Endothelial cell of umbilical vein (primary cell): ENCODE measurements at regions not wholly inside any gene's neighbourhood (a gene's known extent, or its start where the extent isn't known, plus 50 kb on each side); places are given as distances from the start of the nearest gene placed in this dataset.

Experiments
- BruUV-seq: library from RNA; stranded (reverse); fragments of 400-500 nt; replicated peaks from 2 replicates; lab custom pipeline; 2021; lab: Mats Ljungman, UMichigan
- CTCF ChIA-PET: fragments of 300-600, 350-600 bp; sonication (Branson Sonifier 250); formaldehyde crosslinking; loops from one replicate; lab custom pipeline; 2021; ENCODE audit warnings: antibody characterized with exemption, inconsistent platforms; lab: Charles Lee
- POLR2A ChIA-PET: fragments of 300-600, 350-600 bp; sonication (Branson Sonifier 250); formaldehyde crosslinking; loops from one replicate; lab custom pipeline; 2021; ENCODE audit warnings: antibody characterized with exemption, inconsistent platforms; lab: Charles Lee
- DNase-seq: peaks from one replicate; pipeline ENCODE4 v3.0.0-alpha.2; 2011; ENCODE audit warnings: low read depth, low spot score
- FAIRE-seq: peaks from 2 replicates; lab custom pipeline; 2011; peaks lifted over from hg19 to GRCh38; lab: Jason Lieb, UNC
- H2AFZ ChIP-seq: 2 replicates; pipeline ENCODE4 v1.6.0; 2012; ENCODE audit warnings: low read depth, low read length, control low read depth, inconsistent platforms
- H3K27ac ChIP-seq: 2 replicates; pipeline ENCODE4 v1.5.1; 2011; ENCODE audit warnings: low read depth, mild to moderate bottlenecking, control low read depth, low read length, moderate library complexity; ENCODE audit not compliant: insufficient read depth
- H3K27me3 ChIP-seq, 2 experiments: 2 replicates each; pipeline versions ENCODE4 v1.6.0 to v1.6.1; 2011; ENCODE audit warnings: low read length in 2 of 2, mixed read lengths in 1 of 2; ENCODE audit not compliant: control insufficient read depth in 2 of 2, insufficient read depth in 2 of 2
- H3K36me3 ChIP-seq, 2 experiments: 2 replicates in 1 of 2; 3 replicates in 1 of 2; pipeline ENCODE4 v1.5.1; 2011; ENCODE audit warnings: low read length in 2 of 2, mild to moderate bottlenecking in 1 of 2, moderate library complexity in 1 of 2; ENCODE audit not compliant: control insufficient read depth in 2 of 2, insufficient read depth in 2 of 2; ENCODE audit errors: extremely low read depth in 1 of 2
- H3K4me1 ChIP-seq: 3 replicates; pipeline ENCODE4 v1.5.1; 2011; ENCODE audit warnings: mild to moderate bottlenecking, low read length; ENCODE audit not compliant: control insufficient read depth, insufficient read depth; ENCODE audit errors: extremely low read depth
- H3K4me2 ChIP-seq: 2 replicates; pipeline ENCODE4 v1.6.1; 2011; ENCODE audit warnings: low read length, control low read depth, mixed read lengths; ENCODE audit not compliant: insufficient read depth
- H3K4me3 ChIP-seq, 3 experiments: fragments of 200-600 bp in 1 of 3; sonication (generic), shearing (Covaris generic) in 1 of 3; replicated peaks in 1 of 3; 2 replicates each; pipeline ENCODE4 v1.5.1; 2011 to 2016; ENCODE audit warnings: control low read depth in 3 of 3, low read length in 3 of 3, mild to moderate bottlenecking in 2 of 3, inconsistent platforms in 1 of 3, low read depth in 1 of 3, moderate library complexity in 1 of 3; ENCODE audit not compliant: insufficient read depth in 1 of 3
- H3K79me2 ChIP-seq: 2 replicates; pipeline ENCODE4 v1.6.0; 2012; ENCODE audit warnings: low read length, inconsistent platforms; ENCODE audit not compliant: control insufficient read depth, insufficient read depth
- H3K9ac ChIP-seq: replicated peaks from 2 replicates; pipeline ENCODE3; 2011; ENCODE audit warnings: low read length, control low read depth; ENCODE audit not compliant: insufficient read depth; ENCODE audit errors: extremely low read depth
- H3K9me1 ChIP-seq: replicated peaks from 3 replicates; pipeline ENCODE4 v1.6.0; 2011; ENCODE audit warnings: mild to moderate bottlenecking, low read length; ENCODE audit not compliant: control insufficient read depth, insufficient read depth; ENCODE audit errors: extremely low read depth
- H3K9me3 ChIP-seq: replicated peaks from 2 replicates; pipeline ENCODE4 v1.5.1; 2012; ENCODE audit warnings: low read length, inconsistent platforms; ENCODE audit not compliant: control insufficient read depth, insufficient read depth
- H4K20me1 ChIP-seq: replicated peaks from 2 replicates; pipeline ENCODE3; 2011; ENCODE audit warnings: mild to moderate bottlenecking, low read length; ENCODE audit not compliant: control insufficient read depth, insufficient read depth; ENCODE audit errors: extremely low read depth
- EZH2 ChIP-seq: IDR thresholded peaks from 2 replicates; pipeline ENCODE4 v1.6.1; 2012; ENCODE audit warnings: borderline replicate concordance, low read depth, mild to moderate bottlenecking, moderate library complexity, low read length, inconsistent platforms; ENCODE audit not compliant: severe bottlenecking
- FOS ChIP-seq: IDR thresholded peaks from 2 replicates; pipeline ENCODE4 v1.6.1; 2011; ENCODE audit warnings: mild to moderate bottlenecking, low read length, moderate library complexity, borderline replicate concordance; ENCODE audit not compliant: insufficient read depth
- GATA2 ChIP-seq: IDR thresholded peaks from 2 replicates; pipeline ENCODE4 v1.7.0; 2011; ENCODE audit warnings: low read depth, mild to moderate bottlenecking, moderate library complexity, mixed read lengths, low read length; ENCODE audit not compliant: insufficient read length, insufficient read depth
- JUN ChIP-seq: IDR thresholded peaks from 2 replicates; pipeline ENCODE4 v1.6.1; 2011; ENCODE audit warnings: borderline replicate concordance, low read depth; ENCODE audit not compliant: insufficient read length, insufficient read depth
- MAX ChIP-seq: IDR thresholded peaks from 2 replicates; pipeline ENCODE4 v1.6.1; 2011; ENCODE audit not compliant: insufficient read depth, insufficient read length
- MYC ChIP-seq: IDR thresholded peaks from one replicate; pipeline ENCODE4 v1.6.1; 2011; ENCODE audit warnings: mild to moderate bottlenecking, low read depth, low read length
- POLR2A ChIP-seq: IDR thresholded peaks from 2 replicates; pipeline ENCODE4 v1.6.1; 2012; ENCODE audit warnings: low read depth, mild to moderate bottlenecking, control low read depth, low read length
- POLR2AphosphoS5 ChIP-seq: IDR thresholded peaks from 2 replicates; pipeline ENCODE4 v1.6.1; 2012; ENCODE audit warnings: low read depth, mild to moderate bottlenecking, control low read depth, low read length, moderate library complexity; ENCODE audit not compliant: insufficient read depth
- dilution Hi-C: fragments of 300-500 bp; cut with MboI; formaldehyde crosslinking; loops from one replicate; pipeline ENCODE4 v1.15.0; 2019; ENCODE audit warnings: low sequenced_read_pairs; ENCODE audit not compliant: extremely low pct_ligation_motif_present
- intact Hi-C: fragments of 100-400 bp; cut with micrococcal nuclease; formaldehyde crosslinking; loops from one replicate; pipeline ENCODE4 v1.10.0; 2022
- TF ChIP-seq, protein P1 (sequence below), 2 donors: IDR thresholded peaks; 1 replicate in 1 of 2; 2 replicates in 1 of 2; pipeline ENCODE4 v1.5.1; 2011; ENCODE audit warnings: low read length in 2 of 2, mild to moderate bottlenecking in 2 of 2, moderate library complexity in 2 of 2, control low read depth in 1 of 2, inconsistent platforms in 1 of 2, low read depth in 1 of 2; ENCODE audit not compliant: insufficient read depth in 1 of 2; ENCODE audit errors: extremely low read depth in 1 of 2

- no peaks in the 10 kb centered on the region for H3K9me3 ChIP-seq
- peaks cover 4% of the 10 kb centered on the region for H3K4me1 ChIP-seq
- dilution Hi-C loops, result no loop called here
- CTCF ChIA-PET, result interaction anchor here (1.1 kb wide), 1 partner anchor 12 kb away, joined by 3 read pairs; no protein-coding TSS in a partner anchor
- H3K4me3 ChIP-seq, result no peak overlapping the region
- DNase-seq (no peak), FAIRE-seq (no peak)
- H3K9ac ChIP-seq, result no peak overlapping the region
- H2AFZ ChIP-seq, result no peak overlapping the region
- no peak overlapping the region for H3K4me2 ChIP-seq
- H3K79me2 ChIP-seq, result no peaks in the 10 kb centered on the region
- no peaks in the 10 kb centered on the region for H3K36me3 ChIP-seq
- H3K9me1 ChIP-seq, result no peaks in the 10 kb centered on the region
- H4K20me1 ChIP-seq, result no peaks in the 10 kb centered on the region
- intact Hi-C loops, result no loop called here
- POLR2A ChIA-PET, result no interaction called here
- BruUV-seq, result no TSS peak
- no peaks in the 10 kb centered on the region for H3K27me3 ChIP-seq
- TF ChIP-seq FOS (no peak), GATA2 (no peak), EZH2 (no peak), MAX (no peak), POLR2A (no peak), MYC (no peak), POLR2AphosphoS5 (no peak), JUN (no peak)
- TF ChIP-seq, protein P1, sequence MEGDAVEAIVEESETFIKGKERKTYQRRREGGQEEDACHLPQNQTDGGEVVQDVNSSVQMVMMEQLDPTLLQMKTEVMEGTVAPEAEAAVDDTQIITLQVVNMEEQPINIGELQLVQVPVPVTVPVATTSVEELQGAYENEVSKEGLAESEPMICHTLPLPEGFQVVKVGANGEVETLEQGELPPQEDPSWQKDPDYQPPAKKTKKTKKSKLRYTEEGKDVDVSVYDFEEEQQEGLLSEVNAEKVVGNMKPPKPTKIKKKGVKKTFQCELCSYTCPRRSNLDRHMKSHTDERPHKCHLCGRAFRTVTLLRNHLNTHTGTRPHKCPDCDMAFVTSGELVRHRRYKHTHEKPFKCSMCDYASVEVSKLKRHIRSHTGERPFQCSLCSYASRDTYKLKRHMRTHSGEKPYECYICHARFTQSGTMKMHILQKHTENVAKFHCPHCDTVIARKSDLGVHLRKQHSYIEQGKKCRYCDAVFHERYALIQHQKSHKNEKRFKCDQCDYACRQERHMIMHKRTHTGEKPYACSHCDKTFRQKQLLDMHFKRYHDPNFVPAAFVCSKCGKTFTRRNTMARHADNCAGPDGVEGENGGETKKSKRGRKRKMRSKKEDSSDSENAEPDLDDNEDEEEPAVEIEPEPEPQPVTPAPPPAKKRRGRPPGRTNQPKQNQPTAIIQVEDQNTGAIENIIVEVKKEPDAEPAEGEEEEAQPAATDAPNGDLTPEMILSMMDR (IDR thresholded peaks at IDR 0.05; ENCODE audit: extremely low read depth in 1 of 2, insufficient read depth in 1 of 2, low read depth in 1 of 2, low read length in 2 of 2), result no peak
- no peak overlapping the region for H3K27ac ChIP-seq
These were observed 53.9 kb downstream of the GGTLC2 start for GRCh38 chr22:22698263-22698750.
